Large intestine (tissue), 3 donors: ENCODE measurements at regions not wholly inside any gene's neighbourhood (a gene's known extent, or its start where the extent isn't known, plus 50 kb on each side); places are given as distances from the start of the nearest gene placed in this dataset.

Experiments
- DNase-seq, 2 donors: peaks; one replicate each; pipeline versions ENCODE4 v3.0.0 to v3.0.0-alpha.2; 2013
- H3K27ac ChIP-seq: one replicate; pipeline ENCODE4 v1.5.1; 2013; ENCODE audit warnings: low read length
- H3K27me3 ChIP-seq: 2 replicates; pipeline ENCODE4 v1.6.1; 2013; ENCODE audit warnings: low read length; ENCODE audit not compliant: control insufficient read depth, insufficient read depth
- H3K36me3 ChIP-seq: 2 replicates; pipeline ENCODE4 v1.6.1; 2013; ENCODE audit warnings: low read length; ENCODE audit not compliant: control insufficient read depth, insufficient read depth
- H3K4me1 ChIP-seq: one replicate; pipeline ENCODE4 v1.6.1; 2013; ENCODE audit warnings: low read length; ENCODE audit not compliant: control insufficient read depth, insufficient read depth
- H3K4me3 ChIP-seq: one replicate; pipeline ENCODE4 v1.5.1; 2013; ENCODE audit warnings: low read length
- H3K9me3 ChIP-seq: one replicate; pipeline ENCODE4 v1.6.1; 2013; ENCODE audit warnings: mild to moderate bottlenecking, low read depth, low read length, moderate library complexity; ENCODE audit not compliant: control insufficient read depth
- WGBS: methylation state at CpG from one replicate; pipeline ENCODE4 v1.1.5; 2013; ENCODE audit warnings: low lambda C conversion rate; ENCODE audit not compliant: insufficient coverage; 5-methylcytosine and 5-hydroxymethylcytosine counted together

DNA sequence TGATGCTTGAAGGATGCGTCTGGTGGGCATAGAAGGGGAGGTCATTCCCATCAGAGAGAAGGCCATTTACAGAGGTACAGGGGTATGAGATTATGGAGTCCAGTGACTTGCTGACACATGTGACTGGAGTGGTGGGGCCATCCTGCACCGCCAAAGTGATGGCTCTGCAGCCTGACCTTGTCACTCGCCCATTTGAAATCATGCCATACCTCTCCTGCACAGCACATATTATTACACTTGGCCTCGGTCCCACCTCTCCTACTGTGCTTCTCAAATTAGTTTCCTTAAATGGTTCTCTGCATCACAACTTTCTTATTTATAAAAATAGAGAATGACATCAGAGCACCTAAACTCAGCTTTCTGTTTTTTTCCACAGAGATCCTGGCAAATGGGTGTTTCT lies 60.7 kb upstream of the HAND2 start:
- no peaks in the 10 kb centered on the region for H3K9me3 ChIP-seq
- no peaks in the 10 kb centered on the region for H3K4me1 ChIP-seq
- no peak for DNase-seq
- H3K27me3 ChIP-seq: no peaks in the 10 kb centered on the region
- H3K4me3 ChIP-seq: no peak overlapping the region
- no peak overlapping the region for H3K27ac ChIP-seq
- no CpG with 5 or more reads among the region's 4 CpGs for WGBS
- no peaks in the 10 kb centered on the region for H3K36me3 ChIP-seq

DNA sequence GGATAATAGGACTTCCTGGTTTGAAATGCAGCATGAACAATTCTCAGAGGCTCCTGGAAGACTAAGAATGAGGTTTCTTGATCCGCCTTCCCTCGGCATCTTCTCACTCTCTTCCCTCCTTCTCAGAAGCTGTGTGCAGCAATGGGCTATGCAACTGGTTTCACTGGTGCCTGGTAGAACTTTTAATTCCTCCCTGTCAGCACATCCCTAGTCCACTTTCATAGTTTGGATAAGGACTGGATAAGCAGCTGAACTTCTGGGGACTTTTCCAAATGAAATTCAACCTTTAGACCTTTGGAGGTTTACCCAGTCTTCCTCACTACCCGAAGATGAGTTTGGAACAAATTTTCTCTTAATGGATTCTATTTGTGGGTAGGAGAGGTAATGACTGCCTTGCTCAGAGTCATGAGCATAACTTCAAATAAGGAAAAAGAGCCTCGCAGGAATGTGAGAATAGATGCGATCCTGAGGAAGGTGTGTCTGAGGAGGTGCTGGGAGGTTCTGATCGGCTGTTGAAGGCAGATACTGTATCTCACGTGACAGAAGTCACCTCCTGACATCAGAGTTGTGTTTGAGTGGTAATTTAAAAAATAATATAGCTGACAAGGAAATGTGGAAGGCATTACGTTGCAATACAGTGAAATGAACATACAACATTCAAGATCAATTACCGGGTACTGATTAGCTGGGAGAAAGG lies 56.0 kb upstream of the HAND2 start:
- Histone ChIP-seq H3K9me3 (no peaks in the 10 kb centered on the region), H3K27me3 (no peaks in the 10 kb centered on the region), H3K27ac (no peak overlapping the region), H3K4me3 (no peak overlapping the region), H3K4me1 (no peaks in the 10 kb centered on the region), H3K36me3 (no peaks in the 10 kb centered on the region)
- no peak for DNase-seq
- WGBS: 70% methylated on average over 3 of the region's 9 CpGs

DNA sequence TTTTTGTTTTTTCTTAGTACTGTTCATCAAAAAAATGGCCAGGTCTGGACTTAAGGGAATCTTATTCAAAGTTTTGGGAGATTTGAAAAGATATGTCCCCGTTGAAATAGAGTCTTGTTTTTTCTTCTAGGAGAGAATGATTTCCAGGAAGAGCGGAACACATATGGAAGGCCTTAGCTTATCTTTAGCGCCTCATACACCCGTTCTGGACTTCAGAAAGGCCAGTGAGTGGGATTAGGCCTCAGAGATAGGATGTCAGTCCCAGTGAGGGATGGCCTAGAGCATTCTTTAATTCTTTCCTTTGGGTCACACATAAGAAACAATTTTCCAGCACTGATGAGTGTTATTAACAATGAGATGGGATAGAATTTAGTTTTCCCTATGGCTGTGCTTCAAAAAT lies 54.5 kb upstream of the HAND2 start:
- H3K9me3 ChIP-seq: no peaks in the 10 kb centered on the region
- H3K27ac ChIP-seq: no peak overlapping the region
- no peaks in the 10 kb centered on the region for H3K4me1 ChIP-seq
- no peak for DNase-seq
- no peaks in the 10 kb centered on the region for H3K27me3 ChIP-seq
- WGBS: 60% methylated on average over 1 of the region's 4 CpGs
- H3K36me3 ChIP-seq: no peaks in the 10 kb centered on the region
- H3K4me3 ChIP-seq: no peak overlapping the region
